ENCODE measurements at regions not wholly inside any gene's neighbourhood (a gene's known extent, or its start where the extent isn't known, plus 50 kb on each side); places are given as distances from the start of the nearest gene placed in this dataset.

- POLR2A ChIA-PET = no interaction called here
- Mint-ChIP-seq H3K27ac (no peak overlapping the region), H3K27me3 (peaks cover 8% of the 10 kb centered on the region), H3K4me1 (ENCODE audit: low read depth) (no peaks in the 10 kb centered on the region), H3K9me3 (no peaks in the 10 kb centered on the region), H3K36me3 (ENCODE audit: low read depth) (no peaks in the 10 kb centered on the region), H3K4me3 (no peak overlapping the region)
- CTCF ChIA-PET = no interaction called here
- no peaks in the 10 kb centered on the region for H3K36me3 ChIP-seq (ENCODE audit: insufficient read depth, low read length)
- no peak for TF ChIP-seq CTCF (IDR thresholded peaks at IDR 0.05)
- no peak overlapping the region for H3K27ac ChIP-seq (ENCODE audit: low read depth in 1 of 2, low read length in 2 of 2)
- no peaks in the 10 kb centered on the region for H3K4me1 ChIP-seq (ENCODE audit: insufficient read depth, low read length)
- ATAC-seq (ENCODE audit: poor library complexity) (no peak), DNase-seq (no peak)
- peaks cover 0 to 3% of the 10 kb centered on the region in 2 experiments for H3K27me3 ChIP-seq (ENCODE audit: control insufficient read depth in 1 of 2, insufficient read depth in 2 of 2, low read length in 2 of 2)
- no peaks in the 10 kb centered on the region for H3K9me3 ChIP-seq (ENCODE audit: control insufficient read depth in 1 of 2, insufficient read depth in 1 of 2, low read length in 2 of 2)
- H3K4me3 ChIP-seq (ENCODE audit: low read length) = no peak overlapping the region
- intact Hi-C loops (cut with DNase I, micrococcal nuclease) = loop anchor here in 1 of 2 experiments (5.0 kb wide), 1 partner anchor 507 kb away; no protein-coding TSS in a partner anchor
Measured at GRCh38 chr9:99475401-99476065, 253.5 kb downstream of the SEC61B start.

GRCh38 chr9:99478469-99479027 is 256.5 kb downstream of the SEC61B start:
- no peaks in the 10 kb centered on the region for H3K36me3 ChIP-seq (ENCODE audit: insufficient read depth, low read length)
- Mint-ChIP-seq H3K9me3 (no peaks in the 10 kb centered on the region), H3K27ac (no peak overlapping the region), H3K4me3 (no peak overlapping the region), H3K4me1 (ENCODE audit: low read depth) (no peaks in the 10 kb centered on the region), H3K36me3 (ENCODE audit: low read depth) (no peaks in the 10 kb centered on the region), H3K27me3 (peaks cover 8% of the 10 kb centered on the region)
- ChIA-PET CTCF (no interaction called here), POLR2A (no interaction called here)
- no peaks in the 10 kb centered on the region for H3K4me1 ChIP-seq (ENCODE audit: insufficient read depth, low read length)
- H3K27ac ChIP-seq (ENCODE audit: low read depth in 1 of 2, low read length in 2 of 2) = no peak overlapping the region
- H3K27me3 ChIP-seq (ENCODE audit: control insufficient read depth in 1 of 2, insufficient read depth in 2 of 2, low read length in 2 of 2) = peaks cover 0 to 3% of the 10 kb centered on the region in 2 experiments
- H3K4me3 ChIP-seq (ENCODE audit: low read length) = no peak overlapping the region
- intact Hi-C loops (cut with DNase I, micrococcal nuclease) = loop anchor here in 1 of 2 experiments (5.0 kb wide), 1 partner anchor 504 kb away; no protein-coding TSS in a partner anchor
- ATAC-seq (ENCODE audit: poor library complexity) = no peak
- DNase-seq = no peak
- no peaks in the 10 kb centered on the region for H3K9me3 ChIP-seq (ENCODE audit: control insufficient read depth in 1 of 2, insufficient read depth in 1 of 2, low read length in 2 of 2)
- TF ChIP-seq CTCF (IDR thresholded peaks at IDR 0.05) = no peak

GRCh38 chr9:99479929-99480328 is 257.8 kb downstream of the SEC61B start:
- POLR2A ChIA-PET = no interaction called here
- intact Hi-C loops (cut with DNase I, micrococcal nuclease) = loop anchor here in 1 of 2 experiments (5.0 kb wide), 1 partner anchor 502 kb away; no protein-coding TSS in a partner anchor
- no peak overlapping the region for H3K4me3 Mint-ChIP-seq
- ATAC-seq (ENCODE audit: poor library complexity) = no peak
- H3K27ac Mint-ChIP-seq = no peak overlapping the region
- H3K36me3 Mint-ChIP-seq (ENCODE audit: low read depth) = no peaks in the 10 kb centered on the region
- Histone ChIP-seq H3K9me3 (ENCODE audit: control insufficient read depth in 1 of 2, insufficient read depth in 1 of 2, low read length in 2 of 2) (no peaks in the 10 kb centered on the region), H3K27ac (ENCODE audit: low read depth in 1 of 2, low read length in 2 of 2) (no peak overlapping the region), H3K4me1 (ENCODE audit: insufficient read depth, low read length) (no peaks in the 10 kb centered on the region), H3K4me3 (ENCODE audit: low read length) (no peak overlapping the region), H3K27me3 (ENCODE audit: control insufficient read depth in 1 of 2, insufficient read depth in 2 of 2, low read length in 2 of 2) (peaks cover 0 to 3% of the 10 kb centered on the region in 2 experiments), H3K36me3 (ENCODE audit: insufficient read depth, low read length) (no peaks in the 10 kb centered on the region)
- H3K4me1 Mint-ChIP-seq (ENCODE audit: low read depth) = no peaks in the 10 kb centered on the region
- DNase-seq = no peak
- CTCF ChIA-PET = no interaction called here
- no peak for TF ChIP-seq CTCF (IDR thresholded peaks at IDR 0.05)
- H3K9me3 Mint-ChIP-seq = no peaks in the 10 kb centered on the region
- peaks cover under 1% of the 10 kb centered on the region for H3K27me3 Mint-ChIP-seq

Data from CD4-positive, alpha-beta T cell (primary cell).